ENCODE measurements at regions not wholly inside any gene's neighbourhood (a gene's known extent, or its start where the extent isn't known, plus 50 kb on each side); places are given as distances from the start of the nearest gene placed in this dataset.
"Not testable (repeated sequence)": the region's sequence is repeated elsewhere in the genome, so short reads cannot be mapped to it uniquely, and the experiment has no call there.

DNA sequence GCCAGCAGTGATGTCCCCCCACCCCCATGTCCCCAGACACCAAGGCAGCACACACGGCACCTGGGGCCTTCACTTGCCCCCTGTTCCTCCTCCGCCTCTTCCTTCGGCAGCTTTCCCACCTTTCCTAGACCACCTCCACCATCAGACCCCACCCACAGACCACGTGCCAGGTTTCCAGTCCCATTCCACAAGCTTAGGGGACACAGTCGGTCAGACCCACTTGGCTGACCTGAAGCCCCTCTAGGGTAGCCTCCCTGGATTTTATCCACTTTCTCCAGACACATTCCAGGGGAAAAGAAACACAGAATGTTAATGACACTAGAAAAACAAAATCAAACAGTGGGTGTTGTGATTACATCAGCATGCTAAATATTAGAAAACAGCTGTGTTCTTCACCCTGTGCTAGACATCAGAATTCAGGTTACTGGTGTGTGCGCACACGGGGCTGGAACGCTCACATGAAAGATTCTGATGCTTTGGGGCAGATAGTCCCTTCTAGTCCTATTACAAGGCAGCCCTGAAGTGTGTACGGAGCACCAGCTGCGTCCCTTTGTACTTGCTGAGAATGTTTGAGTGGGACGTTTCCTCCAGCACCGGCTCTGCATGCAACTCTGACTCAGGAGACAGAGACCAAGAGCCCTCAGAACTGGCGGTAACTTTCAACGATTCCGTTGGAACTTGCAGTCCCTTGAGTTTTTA is 75.5 kb upstream of the PPP2R2D start:
- FAIRE-seq = no peak
- no peak for DNase-seq (ENCODE audit: low spot score)

DNA sequence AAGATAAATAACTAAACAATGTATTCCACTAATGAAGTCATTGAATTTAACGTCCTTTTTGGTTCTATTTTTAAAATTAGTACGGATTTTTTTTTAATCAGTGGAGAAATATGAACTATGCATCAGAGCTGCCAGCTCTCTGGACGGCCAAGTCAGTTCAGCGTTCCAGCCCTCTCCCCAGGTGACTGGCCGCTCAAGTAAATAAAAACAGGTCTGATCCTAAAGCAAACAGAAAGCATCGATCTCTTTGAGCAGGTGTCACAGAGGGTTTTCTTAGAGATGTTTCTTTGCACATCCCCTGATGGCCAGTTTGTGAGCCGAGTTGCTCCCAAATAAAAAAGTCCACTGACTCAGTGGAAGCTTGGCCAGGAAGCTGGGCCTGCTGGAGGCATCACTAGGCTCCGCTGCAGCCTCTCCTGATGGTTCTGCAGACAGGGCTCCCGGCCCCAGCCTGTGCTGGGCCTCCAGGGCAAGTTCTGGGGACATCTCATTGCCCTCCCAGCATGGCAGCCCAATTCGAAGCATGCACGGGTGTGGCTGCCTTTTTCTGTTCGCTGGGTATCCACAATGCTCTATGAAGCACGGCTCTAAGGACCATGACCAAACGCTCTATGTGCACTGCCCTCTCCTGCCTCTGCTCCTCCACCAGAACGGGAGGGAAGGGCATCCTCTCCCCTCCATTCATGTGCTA is 74.7 kb upstream of the PPP2R2D start:
- FAIRE-seq = no peak
- DNase-seq (ENCODE audit: low spot score) = no peak

DNA sequence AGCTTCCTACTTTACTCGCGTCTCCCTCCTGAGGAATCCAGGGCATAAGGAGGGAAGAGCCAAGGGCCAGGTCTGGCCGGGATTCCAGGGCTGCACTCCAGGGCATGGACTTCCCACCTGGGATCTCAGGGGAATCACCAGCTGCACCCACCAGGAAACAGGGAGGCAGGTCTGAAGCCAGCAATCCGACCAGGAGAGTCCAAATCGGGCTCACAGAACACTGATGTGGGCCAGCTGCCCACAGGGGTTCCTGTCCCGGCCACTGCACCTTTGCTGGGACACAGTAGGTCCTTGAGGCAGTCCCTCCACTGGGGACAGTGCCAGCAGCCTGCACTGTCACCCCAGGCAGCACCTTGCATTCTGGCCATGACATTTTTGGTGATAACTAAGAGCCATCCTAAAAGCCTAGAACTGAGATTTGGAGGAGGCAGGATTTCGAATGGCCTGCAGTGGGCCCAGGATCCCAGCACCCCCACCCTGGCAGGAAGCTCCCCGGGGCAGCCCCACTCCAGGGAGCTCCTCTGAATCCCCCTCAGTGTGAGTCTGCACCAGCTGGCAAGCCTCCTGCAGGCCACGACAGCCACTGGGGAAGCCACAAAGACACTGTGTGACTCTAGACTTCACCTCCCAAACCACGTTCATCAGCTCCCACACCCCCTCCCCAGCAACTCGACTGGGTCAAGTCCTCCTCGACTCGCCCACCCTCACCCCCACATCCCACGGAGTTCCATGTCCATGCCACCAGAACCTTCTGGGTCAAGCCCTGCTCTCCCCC is 71.5 kb upstream of the PPP2R2D start:
- DNase-seq (ENCODE audit: low spot score) (no peak), FAIRE-seq (no peak)

DNA sequence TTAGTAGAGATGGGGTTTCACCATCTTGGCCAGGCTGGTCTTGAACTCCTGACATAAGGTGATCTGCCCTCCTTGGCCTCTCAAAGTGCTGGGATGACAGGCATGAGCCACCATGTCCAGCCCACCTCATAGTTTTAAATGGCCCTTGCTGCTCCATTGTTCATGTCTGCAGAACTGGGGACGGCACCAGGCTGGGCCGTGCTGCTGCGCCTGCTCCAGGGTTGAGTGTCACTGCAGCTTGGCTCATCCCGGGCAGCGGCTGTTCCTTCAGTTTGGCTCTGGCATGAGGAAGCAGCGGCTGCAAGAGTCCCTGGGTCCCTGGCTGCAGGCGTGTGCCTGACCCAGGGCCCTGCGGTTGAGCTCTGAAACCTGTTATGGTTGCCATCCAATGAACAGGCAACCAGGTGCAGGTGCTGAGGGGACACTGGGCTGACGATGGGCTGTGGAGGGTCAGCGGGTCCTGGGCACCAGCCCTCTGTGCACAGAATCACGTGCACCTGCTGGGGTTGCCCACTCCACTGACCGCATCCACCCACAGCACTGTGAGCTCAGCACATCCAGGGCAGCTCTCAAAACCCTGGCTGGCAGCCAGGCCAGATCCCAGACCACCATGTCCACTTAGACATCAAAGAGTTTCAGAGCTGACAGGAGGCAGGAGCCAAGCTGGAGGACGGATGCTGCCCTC is 70.2 kb upstream of the PPP2R2D start:
- no peak for FAIRE-seq

DNA sequence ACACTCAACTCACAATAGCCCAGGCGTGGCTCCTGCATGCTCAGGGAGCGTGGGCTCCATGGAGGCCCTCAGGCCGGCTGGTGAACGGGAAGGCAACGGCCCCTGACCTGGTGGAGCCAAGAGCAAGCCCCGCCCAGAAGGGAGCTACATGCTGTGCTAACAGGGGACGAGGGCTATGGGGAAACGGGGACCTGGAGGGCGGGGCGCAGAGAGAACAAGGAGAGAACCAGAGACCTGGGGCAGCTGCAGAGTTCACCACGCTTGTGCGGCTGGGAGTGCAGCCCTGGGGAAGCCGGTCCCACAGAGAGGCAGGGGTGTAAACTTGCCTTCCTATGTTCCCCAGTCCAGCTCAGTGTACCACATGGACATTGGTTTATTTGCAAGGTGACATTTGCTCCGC is 69.2 kb upstream of the PPP2R2D start:
- DNase-seq (ENCODE audit: low spot score) = no peak
- FAIRE-seq = no peak

More for the DNA sequence above, 70.2 kb upstream of the PPP2R2D start:
- no peak for DNase-seq (ENCODE audit: low spot score)

DNA sequence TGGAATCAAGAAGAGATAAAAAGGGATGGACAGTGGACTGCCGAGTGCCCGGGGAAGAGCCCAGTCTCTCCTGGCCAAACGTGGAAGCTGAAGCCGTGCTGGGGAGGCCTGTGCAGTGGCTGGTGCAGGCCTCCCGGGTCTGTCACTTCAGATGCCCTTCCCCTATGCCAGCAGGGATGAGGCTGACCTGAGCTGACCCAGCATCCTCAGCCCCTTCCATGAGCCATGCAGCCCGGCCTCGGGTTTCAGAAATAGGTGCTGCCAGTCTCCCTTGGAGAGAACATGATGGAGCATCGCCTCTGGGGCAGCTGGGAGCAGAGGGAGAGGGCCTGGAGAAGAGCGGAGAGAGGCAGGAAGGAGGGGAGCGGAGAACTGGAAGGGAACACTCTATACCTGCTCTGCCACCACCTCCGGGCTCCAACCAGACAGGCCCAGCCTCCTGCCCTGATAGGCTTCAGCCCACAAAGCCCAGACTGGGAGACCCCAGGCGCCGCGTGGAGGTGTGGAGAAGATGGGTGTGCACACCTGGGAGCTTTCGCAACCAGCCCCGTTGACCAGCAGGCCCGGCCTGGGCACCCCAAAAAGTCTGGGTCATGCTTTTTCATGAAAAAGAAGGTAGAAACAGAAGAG is 68.6 kb upstream of the PPP2R2D start:
- DNase-seq (ENCODE audit: low spot score) = no peak
- no peak for FAIRE-seq

DNA sequence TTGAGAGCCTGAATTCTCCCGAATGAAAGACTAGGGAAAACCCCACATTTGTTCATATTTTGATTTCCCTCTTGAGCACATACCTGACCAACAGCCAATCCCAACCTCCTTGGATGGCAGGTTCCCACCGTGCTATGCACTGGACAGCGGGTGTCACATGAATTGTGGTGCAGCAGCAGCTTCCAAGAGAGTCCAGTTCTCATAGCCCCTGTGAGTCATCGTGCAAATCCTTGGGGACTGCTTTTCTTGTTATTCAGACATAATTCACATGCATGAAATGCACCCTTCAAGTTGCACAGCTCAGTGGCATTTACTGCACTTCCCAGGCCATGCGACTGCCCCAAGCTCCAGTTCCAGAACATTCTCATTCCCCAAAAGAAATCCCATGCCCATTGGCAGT is 67.8 kb upstream of the PPP2R2D start:
- no peak for FAIRE-seq
- DNase-seq (ENCODE audit: low spot score) = no peak

DNA sequence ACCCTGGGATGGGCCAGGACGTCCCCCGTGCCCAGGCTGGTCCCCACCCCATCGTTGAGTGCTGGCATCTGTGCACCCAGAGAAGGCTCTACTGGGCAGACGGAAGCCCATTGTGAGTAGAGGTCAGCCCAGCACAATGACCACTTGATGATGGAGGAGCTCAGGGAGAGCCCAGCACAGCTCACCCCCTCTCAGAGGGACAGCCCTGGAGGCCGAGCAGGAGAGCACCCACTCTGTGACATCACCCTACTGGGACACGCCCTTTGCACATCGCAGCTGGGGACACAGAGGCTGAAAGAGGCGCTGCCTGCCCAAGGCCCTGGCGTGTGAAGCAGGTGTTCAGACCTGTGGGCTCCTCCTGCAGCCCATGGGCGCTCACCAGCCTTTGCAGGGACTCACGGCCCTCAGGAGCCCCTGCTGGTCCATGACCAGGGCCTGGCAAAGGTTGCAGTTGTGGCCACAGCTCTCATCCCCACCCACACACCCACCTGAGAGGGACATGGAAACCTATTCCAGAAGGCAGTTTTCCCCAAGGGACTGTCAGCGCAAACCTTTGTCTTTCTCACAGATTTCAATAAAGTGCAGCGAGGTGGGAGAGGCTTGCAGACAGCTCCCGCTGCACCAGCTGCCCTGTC is 67.2 kb upstream of the PPP2R2D start:
- DNase-seq (ENCODE audit: low spot score) (no peak), FAIRE-seq (no peak)

DNA sequence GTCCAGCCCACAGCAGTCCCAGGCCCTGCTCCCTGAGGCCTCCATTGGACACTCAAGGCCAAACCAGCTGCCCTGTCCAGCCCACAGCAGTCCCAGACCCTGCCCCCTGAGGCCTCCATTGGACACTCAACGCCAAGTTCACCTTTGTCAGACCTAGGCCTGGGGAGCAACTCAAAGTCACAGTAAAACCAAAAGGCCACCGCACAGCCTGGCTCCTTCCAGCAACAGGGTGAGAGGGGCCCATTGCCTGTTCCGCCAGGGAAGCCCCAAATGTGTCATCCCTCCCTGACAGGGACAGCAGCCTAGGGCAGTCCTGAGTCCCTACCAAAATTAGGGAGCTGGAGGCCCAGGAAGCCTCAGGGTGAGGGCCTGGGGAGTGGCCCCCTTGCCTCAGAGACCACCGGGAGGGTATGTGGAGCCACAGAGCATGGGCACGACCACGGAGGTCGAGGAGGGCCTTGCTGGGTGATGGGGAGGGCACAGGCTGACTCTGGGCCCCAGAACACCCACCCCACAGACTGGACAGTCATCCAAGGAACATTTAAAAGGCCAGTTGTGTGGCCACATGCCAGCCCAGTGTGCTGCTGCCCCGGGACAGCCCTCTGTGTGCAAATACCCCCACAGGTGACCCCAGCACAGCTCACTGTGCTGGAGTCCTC is 66.5 kb upstream of the PPP2R2D start:
- FAIRE-seq = no peak
- DNase-seq (ENCODE audit: low spot score) = no peak

DNA sequence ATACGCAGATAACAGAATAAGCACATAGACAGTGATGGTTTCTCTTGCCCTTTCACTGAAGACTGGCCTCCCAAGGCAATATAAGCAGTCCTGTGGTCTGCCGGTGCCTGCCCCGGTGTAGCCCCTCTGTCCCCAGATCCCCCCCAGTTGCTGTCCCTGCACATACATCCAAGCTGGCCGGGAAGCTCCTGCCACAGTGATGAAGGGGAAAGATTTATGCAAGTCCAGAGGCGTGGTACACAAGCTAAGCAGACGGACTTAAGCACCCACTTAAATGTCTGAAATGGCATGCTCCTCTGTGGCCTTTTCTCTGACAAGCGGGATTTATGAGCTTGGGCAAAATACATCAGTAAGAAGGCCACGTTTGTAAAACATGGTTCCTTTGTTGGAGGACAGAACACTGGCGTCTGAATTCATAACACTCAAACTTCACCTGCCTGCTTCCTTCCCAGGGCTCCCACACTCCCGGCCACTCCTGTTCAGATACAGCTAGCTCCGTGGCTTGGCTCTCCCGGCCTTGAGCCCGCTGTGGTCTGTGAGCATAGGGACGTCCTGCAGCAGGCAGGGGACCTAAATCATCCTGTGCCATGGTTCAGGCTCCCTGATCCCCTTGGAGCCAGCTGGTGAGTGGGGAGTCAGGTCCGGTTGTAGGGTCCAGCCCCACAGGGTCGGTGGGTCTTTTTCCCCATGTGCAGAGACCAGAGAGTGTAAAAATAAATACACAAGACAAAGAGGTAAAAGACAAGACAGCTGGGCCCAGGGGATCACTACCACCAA is 61.7 kb upstream of the PPP2R2D start:
- no peak for DNase-seq (ENCODE audit: low spot score)
- no peak for FAIRE-seq

DNA sequence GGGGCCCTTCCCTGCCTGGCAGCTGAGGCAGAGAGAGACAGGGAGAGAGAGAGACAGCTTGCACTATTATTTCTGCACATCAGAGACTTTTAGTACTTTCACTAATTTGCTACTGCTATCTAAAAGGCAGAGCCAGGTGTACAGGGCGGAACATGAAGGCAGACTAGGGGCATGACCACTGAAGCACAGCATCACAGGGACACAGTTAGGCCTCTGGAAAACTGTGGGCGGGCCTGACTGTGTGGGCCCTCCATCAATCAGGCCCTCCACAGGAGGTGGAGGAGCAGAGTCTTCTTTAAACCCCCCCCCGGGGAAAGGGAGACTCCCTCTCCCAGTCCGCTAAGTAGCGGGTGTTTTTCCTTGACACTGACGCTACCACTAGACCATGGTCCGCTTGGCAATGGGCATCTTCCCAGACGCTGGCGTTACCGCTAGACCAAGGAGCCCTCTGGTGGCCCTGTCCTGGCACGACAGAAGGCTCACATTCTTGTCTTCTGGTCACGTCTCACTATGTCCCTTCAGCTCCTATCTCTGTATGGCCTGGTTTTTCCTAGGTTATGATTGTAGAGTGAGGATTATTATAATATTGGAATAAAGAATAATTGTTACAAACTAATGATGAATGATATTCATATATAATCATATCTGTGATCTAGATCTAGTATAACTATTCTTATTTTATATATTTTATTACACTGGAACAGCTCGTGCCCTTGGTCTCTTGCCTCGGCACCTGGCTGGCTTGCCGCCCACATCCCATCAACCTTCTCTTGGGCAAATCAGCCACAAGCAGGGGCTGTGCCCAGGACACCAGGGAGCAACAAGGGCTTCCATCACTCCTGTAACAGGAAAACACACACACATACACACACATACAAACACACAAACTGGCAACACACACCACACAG is 60.7 kb upstream of the PPP2R2D start:
- not testable (repeated sequence) for DNase-seq (ENCODE audit: low spot score); FAIRE-seq

DNA sequence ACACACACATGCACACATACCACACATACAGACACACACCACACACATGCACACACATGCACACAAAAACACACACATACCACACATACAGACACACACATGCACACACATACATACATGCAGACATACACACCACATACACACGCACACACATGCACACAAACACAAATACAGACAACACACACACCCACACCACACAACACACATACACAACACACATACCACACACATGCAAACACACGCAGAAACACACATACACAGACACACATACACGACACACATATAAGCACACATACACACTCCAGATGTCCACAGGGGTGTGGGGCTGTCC is 60.1 kb upstream of the PPP2R2D start:
- no peak for DNase-seq (ENCODE audit: low spot score)
- peak; percentile 97 for FAIRE-seq

DNA sequence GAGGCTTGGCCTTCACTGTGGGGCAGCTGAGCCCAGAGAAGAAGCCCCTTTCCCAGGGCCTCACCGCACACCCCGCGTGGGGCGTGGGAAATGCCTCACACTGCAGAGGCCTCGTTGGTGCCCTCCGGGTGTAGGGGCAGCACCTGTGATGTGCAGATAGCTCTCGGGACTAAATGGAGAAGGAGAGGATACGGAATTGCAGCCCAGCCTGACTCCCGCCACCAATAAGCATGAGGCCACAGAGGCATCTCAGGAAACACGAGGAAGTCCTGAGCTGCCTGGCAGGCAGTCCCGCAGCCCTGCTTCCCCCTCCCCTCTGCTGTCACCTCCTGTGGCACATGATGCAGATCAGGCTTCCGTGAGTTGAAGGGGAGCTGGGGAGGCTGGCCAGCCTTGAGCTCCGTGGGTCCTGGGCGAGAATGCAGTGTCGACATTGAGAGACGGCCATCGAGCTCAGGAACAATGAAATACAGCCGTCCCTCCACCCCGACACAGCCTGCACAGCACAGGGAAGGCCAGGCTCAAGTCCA is 59.6 kb upstream of the PPP2R2D start:
- FAIRE-seq = no peak

DNA sequence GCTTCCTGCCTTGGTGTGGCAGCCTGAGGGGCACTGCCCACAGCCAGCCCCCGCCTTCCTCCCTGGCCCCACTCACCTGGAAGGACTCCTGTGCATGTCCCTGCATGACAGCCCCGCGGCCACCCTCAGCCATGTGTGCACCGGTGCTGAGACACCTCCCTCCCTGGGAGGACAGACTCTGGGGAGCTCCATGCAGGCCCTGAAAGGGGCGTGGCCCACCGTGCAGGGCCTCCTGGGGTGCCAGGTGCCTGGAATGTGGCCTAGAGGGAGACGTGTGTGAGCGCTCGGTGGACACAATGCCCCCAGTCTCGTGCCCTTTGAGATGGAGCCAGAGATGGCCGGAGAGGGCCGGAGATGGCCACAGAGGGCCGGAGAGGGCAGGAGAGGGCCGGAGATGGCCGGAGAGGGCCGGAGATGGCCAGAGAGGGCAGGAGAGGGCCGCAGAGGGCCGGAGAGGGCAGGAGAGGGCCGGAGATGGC is 59.1 kb upstream of the PPP2R2D start:
- FAIRE-seq (no peak), DNase-seq (ENCODE audit: low spot score) (no peak)

More for the DNA sequence above, 59.6 kb upstream of the PPP2R2D start:
- no peak for DNase-seq (ENCODE audit: low spot score)

DNA sequence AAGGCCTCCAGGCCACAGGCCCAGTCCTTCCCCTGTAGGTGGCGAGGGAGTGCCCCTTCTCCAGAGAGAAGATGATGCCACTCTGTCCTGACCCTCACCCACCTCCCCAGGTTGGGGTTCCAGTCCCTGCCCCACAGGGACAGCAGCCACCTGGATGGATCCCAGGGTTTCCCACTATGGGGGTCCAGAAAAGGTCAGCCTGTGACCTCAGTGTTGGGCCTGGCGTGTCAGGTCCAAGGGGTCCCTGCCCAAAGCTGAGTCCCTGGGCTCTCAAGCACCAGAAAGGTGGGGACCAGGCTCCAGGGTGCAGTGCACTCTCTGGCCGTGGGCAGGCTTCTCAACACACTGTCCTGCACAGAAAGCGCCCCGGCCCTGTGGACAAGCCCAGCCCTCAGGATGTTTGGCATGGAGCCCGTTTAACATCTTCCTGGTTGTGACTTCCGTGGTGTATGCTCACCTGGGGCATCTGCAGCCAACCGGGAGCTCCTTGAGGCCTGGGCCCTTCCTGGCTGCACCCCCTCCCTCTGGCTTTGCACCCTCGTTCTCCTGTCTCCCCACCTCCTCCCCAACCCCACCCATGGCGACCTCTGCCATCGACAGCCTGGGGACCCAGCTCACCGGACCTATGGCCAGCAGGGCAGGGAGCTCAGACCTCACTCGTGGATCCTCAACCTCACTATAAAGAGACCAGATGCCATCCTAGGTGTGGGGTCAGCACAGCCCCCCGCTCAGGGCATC is 58.3 kb upstream of the PPP2R2D start:
- FAIRE-seq = no peak
- DNase-seq (ENCODE audit: low spot score) = no peak

DNA sequence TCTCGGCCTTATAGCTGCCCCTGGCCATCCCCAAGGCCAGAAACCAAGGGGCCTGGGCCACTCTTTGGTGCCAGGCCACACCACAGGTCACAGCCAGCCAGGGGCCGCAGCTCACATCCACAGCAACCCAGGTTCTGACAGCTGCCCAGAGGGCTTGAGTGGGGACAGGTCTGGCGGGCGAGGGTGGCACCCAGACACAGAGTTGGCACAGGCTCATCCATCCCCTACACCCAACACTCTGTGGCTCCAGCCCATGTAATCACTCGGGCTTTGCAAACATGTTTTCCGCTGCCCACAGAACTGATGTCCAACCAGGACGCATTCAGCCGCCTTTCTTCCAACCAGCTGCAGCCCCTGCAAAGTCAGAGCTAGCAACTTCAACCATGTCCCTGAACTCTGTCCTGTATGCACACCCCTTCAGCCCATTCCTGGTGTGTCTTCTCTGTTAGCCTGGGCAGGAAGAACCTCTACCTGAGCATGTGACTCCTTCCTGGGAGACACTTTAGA is 57.7 kb upstream of the PPP2R2D start:
- FAIRE-seq = no peak
- no peak for DNase-seq (ENCODE audit: low spot score)

DNA sequence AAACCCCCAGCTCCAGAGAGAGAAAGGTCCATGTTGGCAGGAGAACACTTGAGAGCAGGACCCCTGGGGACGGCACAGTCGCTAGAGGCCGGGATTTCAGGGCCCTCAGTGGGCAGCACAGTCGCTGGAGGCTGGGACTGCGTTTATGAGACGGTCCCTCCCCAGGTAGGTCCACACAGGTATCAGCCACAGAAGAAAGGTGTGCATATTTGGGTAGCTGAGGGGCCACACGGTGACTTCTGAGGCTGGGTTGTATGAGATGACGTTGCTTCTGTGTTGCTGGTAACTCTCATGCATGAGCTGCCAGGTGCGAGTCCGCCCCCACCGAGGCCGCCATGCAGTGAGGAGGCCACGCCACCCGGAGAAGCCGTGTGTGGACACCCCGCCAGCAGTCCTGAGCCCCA is 56.9 kb upstream of the PPP2R2D start:
- DNase-seq (ENCODE audit: low spot score) = no peak
- FAIRE-seq = no peak

All from urothelium cell line (cell line).